ENCODE measurements at regions not wholly inside any gene's neighbourhood (a gene's known extent, or its start where the extent isn't known, plus 50 kb on each side); places are given as distances from the start of the nearest gene placed in this dataset.

DNA sequence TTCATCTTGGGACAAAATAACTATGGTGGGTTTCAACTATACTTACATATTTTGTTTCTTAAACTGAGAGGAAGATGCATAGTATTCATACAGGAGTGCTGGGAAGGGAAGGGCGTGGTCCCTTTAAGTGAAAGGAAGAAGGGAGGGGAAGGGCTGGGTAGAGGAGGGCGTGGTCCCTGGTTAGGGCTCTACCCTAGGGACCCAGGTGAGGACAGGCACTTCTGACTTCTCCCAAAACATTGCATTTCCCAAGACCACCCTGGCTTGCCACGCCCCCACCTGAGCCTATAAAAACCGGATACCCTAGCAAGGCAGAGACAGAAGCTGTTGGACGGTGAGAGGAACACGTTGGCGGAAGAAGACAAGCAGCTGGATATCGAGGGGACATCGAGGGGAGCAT lies 157.6 kb upstream of the PLXNA4 start:
- no peak for DNase-seq

DNA sequence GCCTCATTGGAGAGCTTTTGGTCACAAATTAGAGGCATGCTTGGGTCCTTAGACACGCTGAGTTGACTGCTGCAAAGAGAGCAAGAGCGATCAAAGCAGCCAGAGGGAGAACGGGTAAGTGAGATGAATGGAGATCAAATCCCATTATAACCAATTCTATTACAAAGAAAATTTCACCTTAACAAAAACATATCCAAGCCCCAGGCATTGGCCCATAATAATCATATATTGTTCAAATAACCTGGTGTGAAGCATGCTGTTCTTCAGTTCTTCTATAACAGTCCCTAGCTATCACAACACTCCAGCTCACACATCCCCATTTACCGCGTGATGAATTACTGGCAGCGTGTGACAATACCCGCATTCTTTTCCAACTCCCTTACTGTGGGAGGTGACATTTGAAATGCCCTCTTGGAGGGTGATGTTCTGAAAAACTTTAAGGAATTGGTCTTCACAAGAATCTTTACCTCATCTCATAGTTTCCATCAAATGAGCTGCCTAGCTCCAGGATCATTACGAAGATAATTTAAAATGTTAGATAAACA lies 156.1 kb upstream of the PLXNA4 start:
- no peak for DNase-seq

GRCh38 chr7:132730105-132730504 lies 153.8 kb upstream of the PLXNA4 start:
- DNase-seq, result no peak

- DNase-seq, result no peak
Measured at GRCh38 chr7:132723506-132724081, 147.3 kb upstream of the PLXNA4 start.

DNA sequence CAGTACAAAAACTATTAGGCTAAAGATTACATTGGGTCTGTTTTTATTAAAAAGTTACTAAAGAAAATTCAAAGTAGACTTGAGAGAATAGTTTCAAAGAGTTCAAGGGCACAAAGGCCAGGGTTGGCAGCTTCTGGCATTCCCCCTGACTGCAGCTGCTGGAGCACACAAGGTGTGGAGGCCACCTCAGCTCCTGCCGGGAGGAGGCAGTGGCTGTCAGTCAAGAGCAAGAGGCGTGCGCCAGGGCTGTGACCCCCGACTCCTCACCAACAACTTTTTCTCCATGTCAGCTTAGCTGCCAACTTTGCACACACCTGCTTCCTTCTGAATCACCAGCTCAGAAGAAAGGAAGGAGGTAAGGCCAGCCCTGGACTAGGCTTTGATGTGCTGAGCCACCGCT lies 144.6 kb upstream of the PLXNA4 start:
- DNase-seq, result no peak

- no peak for DNase-seq
Measured at GRCh38 chr7:132713893-132714292, 137.6 kb upstream of the PLXNA4 start.

GRCh38 chr7:132709971-132710567 lies 133.8 kb upstream of the PLXNA4 start:
- peak; percentile 35 for DNase-seq

DNA sequence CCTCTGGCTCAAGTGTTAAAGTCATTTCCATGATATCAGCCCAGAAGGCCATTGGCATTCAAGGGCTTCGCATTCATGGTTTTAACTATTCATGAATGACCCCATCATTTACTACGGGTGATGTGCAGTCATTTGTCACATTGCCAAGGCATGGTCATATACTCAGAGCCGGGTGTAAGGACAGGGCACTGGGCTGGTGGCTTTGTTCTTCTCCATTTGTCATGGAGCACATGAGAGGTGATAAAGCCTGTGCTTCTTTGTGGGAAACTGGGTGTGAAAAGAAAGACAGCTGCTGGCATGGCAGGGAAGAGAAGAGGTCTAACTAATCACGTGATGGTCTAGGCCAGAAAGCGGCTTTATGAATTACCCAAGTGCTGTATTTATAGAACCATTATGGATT lies 132.2 kb upstream of the PLXNA4 start:
- no peak for DNase-seq

DNA sequence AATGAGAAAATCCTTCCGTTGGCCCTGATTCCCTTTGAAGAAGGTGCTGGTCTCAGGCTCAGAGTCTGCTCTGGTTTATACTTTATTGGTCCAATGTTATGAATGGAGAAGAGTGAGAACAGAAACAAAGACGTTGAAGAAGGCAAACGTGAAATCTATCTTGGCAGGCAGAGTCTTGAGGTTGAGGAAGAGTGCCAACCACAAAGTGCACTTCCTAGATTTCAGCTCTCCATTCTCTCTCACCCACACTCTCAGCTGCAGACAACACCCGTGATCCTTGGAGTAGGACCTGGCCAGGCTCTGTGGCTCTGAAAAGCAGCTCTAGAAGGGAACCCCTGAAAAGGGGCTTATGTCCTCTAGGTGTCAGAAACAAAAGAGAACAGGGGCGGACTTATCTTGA lies 128.9 kb upstream of the PLXNA4 start:
- no peak for DNase-seq

GRCh38 chr7:132703742-132704141 lies 127.5 kb upstream of the PLXNA4 start:
- no peak for DNase-seq

DNA sequence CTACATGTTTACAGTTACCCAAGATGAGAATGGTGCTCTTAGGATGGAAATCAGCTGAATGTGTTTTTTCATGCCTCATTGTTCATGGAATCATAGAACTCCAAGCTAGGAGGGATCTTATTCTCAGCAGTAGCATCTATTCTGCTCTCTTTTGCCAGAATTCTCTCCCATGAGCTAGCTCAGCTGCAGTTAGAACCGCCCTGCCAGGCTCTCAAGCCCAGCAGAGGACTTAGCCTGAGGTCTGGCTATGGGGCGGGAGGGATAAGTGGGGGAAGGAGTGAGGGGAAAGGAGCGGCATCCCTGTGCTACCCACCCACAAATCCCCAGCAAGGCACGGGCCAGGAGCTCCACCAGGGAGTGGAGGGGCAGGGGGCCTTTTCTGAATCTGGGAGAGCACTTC lies 120.7 kb upstream of the PLXNA4 start:
- no peak for DNase-seq

DNA sequence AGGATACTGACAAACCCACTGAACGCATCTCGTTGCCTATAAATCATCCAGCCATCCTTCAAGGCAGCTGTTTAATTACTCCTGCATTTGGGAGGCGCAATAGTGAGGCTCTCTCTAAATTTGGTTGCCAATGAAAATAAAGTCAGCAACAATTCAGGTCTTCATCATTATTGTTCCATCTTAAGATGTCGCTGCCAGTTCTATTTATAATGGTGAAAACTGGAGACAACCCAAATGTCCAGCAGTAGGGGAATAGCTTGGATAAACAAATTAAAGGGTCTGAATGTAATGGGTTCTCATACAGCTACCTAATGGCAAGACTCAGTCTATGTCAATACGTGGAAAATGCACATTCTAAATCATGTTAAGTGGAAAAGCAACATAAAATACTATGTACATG lies 120.1 kb upstream of the PLXNA4 start:
- DNase-seq, result no peak

DNA sequence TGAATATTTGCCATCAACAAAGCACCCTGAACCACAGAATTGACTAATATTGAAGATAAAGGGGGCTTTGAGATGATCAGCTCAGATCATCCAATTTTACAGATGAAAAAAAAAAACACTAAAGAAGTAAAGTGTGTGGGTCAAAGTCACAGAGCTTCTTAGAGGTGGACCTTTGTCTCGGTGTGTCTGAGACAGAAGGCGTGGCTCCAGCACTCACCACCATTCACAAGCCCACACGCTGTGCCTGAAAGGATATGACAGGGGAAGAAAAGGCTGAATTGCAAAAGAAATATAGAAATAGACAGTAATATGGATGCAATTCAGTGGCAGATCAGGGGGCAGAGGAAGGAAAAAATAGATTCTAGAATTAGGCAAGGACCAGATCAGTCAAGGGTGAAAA lies 114.9 kb upstream of the PLXNA4 start:
- DNase-seq, result no peak

GRCh38 chr7:132690174-132690573 lies 113.9 kb upstream of the PLXNA4 start:
- no peak for DNase-seq

- DNase-seq, result no peak
Measured at GRCh38 chr7:132687981-132688383, 111.7 kb upstream of the PLXNA4 start.

- DNase-seq, result no peak
Measured at GRCh38 chr7:132687016-132687415, 110.7 kb upstream of the PLXNA4 start.

GRCh38 chr7:132685277-132685676 lies 109.0 kb upstream of the PLXNA4 start:
- DNase-seq, result no peak

- no peak for DNase-seq
Measured at GRCh38 chr7:132683896-132684690, 107.8 kb upstream of the PLXNA4 start.

DNA sequence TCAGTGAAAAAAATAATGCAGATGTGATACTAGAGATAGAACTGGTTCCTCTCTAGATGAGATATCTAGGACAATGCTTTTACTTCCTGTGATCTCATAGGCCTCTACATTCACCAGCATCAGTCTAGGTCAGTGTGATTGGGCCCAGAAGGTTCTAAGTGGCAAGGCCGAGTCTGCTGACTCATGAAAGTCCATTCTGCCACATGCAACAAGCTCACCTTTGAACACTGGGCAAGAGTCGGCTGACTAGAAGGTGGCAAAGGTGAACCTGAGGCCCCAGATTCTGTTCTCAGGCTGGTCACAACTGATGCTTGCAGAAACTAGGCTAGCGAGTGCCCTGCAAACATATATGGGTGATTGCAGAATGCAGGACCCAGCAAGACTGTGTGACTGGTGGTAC lies 105.7 kb upstream of the PLXNA4 start:
- no peak for DNase-seq

GRCh38 chr7:132680590-132680989 lies 104.3 kb upstream of the PLXNA4 start:
- no peak for DNase-seq

- DNase-seq, result no peak
Measured at GRCh38 chr7:132678656-132679055, 102.4 kb upstream of the PLXNA4 start.

- DNase-seq, result no peak
Measured at GRCh38 chr7:132677918-132678317, 101.6 kb upstream of the PLXNA4 start.

DNA sequence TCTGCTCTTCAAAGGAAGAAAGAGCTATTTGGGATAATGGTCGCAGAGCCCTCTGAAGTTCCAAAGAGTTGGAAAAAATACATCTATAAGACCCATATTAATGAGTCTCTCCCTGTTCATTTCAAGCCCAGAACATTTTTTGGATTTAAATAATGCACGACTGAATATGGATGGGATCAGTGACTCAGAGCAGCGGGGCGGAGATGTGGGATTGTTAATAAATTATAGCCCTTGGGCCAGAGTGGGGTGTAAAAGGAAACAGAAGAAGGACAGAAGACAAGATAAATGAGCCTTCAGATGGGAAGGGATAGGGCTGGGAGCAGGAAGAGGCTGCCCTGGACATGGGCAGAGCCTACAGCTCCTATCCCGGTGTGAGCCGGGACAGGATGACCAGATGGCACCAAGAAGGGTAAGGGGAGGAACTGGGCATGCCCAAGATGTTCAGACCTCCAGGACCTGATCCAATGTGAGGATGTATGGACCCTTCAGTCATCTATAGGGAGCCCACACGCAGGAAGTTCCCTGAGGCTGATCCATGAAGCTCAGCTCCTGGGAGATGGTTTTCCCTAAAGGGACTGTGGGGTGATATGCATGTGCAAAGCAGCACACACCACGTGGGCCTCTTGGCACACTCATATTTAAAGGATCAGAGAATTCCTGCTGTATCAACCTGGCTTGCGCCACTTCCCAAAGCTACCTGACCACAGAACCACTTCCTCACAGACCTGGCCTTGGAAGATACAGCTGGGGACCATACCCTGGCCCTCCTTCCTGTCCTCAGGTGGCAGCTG lies 96.1 kb upstream of the PLXNA4 start:
- no peak for DNase-seq
